ENCODE measurements at regions not wholly inside any gene's neighbourhood (a gene's known extent, or its start where the extent isn't known, plus 50 kb on each side); places are given as distances from the start of the nearest gene placed in this dataset.
"Not testable (repeated sequence)": the region's sequence is repeated elsewhere in the genome, so short reads cannot be mapped to it uniquely, and the experiment has no call there.

- DNase-seq (ENCODE audit: low read depth in 1 of 2, low spot score in 1 of 2), result no peak
- no peak overlapping the region for H3K4me3 ChIP-seq (replicated peaks; ENCODE audit: insufficient read depth, low read length)
- H3K27ac ChIP-seq (replicated peaks), result no peak overlapping the region
- TF ChIP-seq GABPA (IDR thresholded peaks at IDR 0.05; ENCODE audit: low read depth) (no peak), CTCF (IDR thresholded peaks at IDR 0.05; ENCODE audit: insufficient read depth, low read length) (no peak), REST (IDR thresholded peaks at IDR 0.05; ENCODE audit: insufficient replicate concordance, low read depth) (no peak)
- no peaks in the 10 kb centered on the region for H3K27me3 ChIP-seq (ENCODE audit: insufficient read depth, poor library complexity, severe bottlenecking)
Measured at GRCh38 chr14:84496677-84497076, 1033.3 kb upstream of the FLRT2 start.

GRCh38 chr14:84512823-84513222, 1017.1 kb upstream of the FLRT2 start:
- not testable (repeated sequence) for H3K4me3 ChIP-seq (replicated peaks; ENCODE audit: insufficient read depth, low read length); DNase-seq (ENCODE audit: low read depth in 1 of 2, low spot score in 1 of 2); H3K27me3 ChIP-seq (ENCODE audit: insufficient read depth, poor library complexity, severe bottlenecking); H3K27ac ChIP-seq (replicated peaks)

- no peaks in the 10 kb centered on the region for H3K27me3 ChIP-seq (ENCODE audit: insufficient read depth, poor library complexity, severe bottlenecking)
- H3K27ac ChIP-seq (replicated peaks), result no peak overlapping the region
- TF ChIP-seq CTCF (IDR thresholded peaks at IDR 0.05; ENCODE audit: insufficient read depth, low read length) (no peak), POLR2AphosphoS5 (IDR thresholded peaks at IDR 0.05; ENCODE audit: low read depth) (no peak), REST (IDR thresholded peaks at IDR 0.05; ENCODE audit: insufficient replicate concordance, low read depth) (no peak), SPI1 (IDR thresholded peaks at IDR 0.05; ENCODE audit: borderline replicate concordance, low read depth) (no peak), GABPA (IDR thresholded peaks at IDR 0.05; ENCODE audit: low read depth) (no peak)
- DNase-seq (ENCODE audit: low read depth in 1 of 2, low spot score in 1 of 2), result no peak
- no peak overlapping the region for H3K4me3 ChIP-seq (replicated peaks; ENCODE audit: insufficient read depth, low read length)
Measured at GRCh38 chr14:84519836-84520235, 1010.1 kb upstream of the FLRT2 start.

- H3K27me3 ChIP-seq (ENCODE audit: insufficient read depth, poor library complexity, severe bottlenecking), result no peaks in the 10 kb centered on the region
- H3K27ac ChIP-seq (replicated peaks), result no peak overlapping the region
- no peak for DNase-seq (ENCODE audit: low read depth in 1 of 2, low spot score in 1 of 2)
- no peak overlapping the region for H3K4me3 ChIP-seq (replicated peaks; ENCODE audit: insufficient read depth, low read length)
- TF ChIP-seq GABPA (IDR thresholded peaks at IDR 0.05; ENCODE audit: low read depth) (no peak), REST (IDR thresholded peaks at IDR 0.05; ENCODE audit: insufficient replicate concordance, low read depth) (no peak)
Measured at GRCh38 chr14:84520711-84521338, 1009.1 kb upstream of the FLRT2 start.
